ENCODE measurements at regions not wholly inside any gene's neighbourhood (a gene's known extent, or its start where the extent isn't known, plus 50 kb on each side); places are given as distances from the start of the nearest gene placed in this dataset.

GRCh38 chr1:163588796-163589195 lies 267.0 kb downstream of the NUF2 start:
- TF ChIP-seq CTCF (IDR thresholded peaks at IDR 0.05) (no peak), POLR2A (IDR thresholded peaks at IDR 0.05) (no peak)
